PC-9 (cell line): ENCODE measurements at regions not wholly inside any gene's neighbourhood (a gene's known extent, or its start where the extent isn't known, plus 50 kb on each side); places are given as distances from the start of the nearest gene placed in this dataset.

Experiments
- BruUV-seq: library from RNA; stranded (reverse); fragments of 400-500 nt; replicated peaks from 2 replicates; lab custom pipeline; 2021; lab: Mats Ljungman, UMichigan
- CTCF ChIA-PET: fragments of 300-600 bp; sonication (Branson Sonifier 250); formaldehyde crosslinking; loops from one replicate; lab custom pipeline; 2022; ENCODE audit warnings: antibody characterized with exemption; lab: Charles Lee
- POLR2A ChIA-PET: fragments of 300-600 bp; sonication (Branson Sonifier 250); formaldehyde crosslinking; loops from one replicate; lab custom pipeline; 2022; ENCODE audit warnings: antibody characterized with exemption; ENCODE audit not compliant: unreplicated experiment; lab: Charles Lee
- DNase-seq, 2 experiments: peaks; one replicate each; pipeline versions ENCODE4 v3.0.0 to v3.0.0-alpha.2; 2015 to 2022; ENCODE audit warnings: mixed read lengths in 1 of 2
- H2AFZ ChIP-seq: fragments of 200-600 bp; sonication (generic); 2 replicates; pipeline ENCODE4 v1.8.1; 2017; ENCODE audit warnings: antibody characterized with exemption
- H3F3A ChIP-seq: fragments of 200-600 bp; sonication (generic); 2 replicates; pipeline ENCODE4 v1.8.1; 2017; ENCODE audit warnings: antibody characterized with exemption, mild to moderate bottlenecking, low read depth; ENCODE audit not compliant: insufficient read depth
- H3K27ac ChIP-seq: fragments of 200-600 bp; sonication (generic); 2 replicates; pipeline ENCODE4 v1.6.1; 2016; ENCODE audit warnings: mixed run types
- H3K27me3 ChIP-seq: fragments of 200-600 bp; sonication (generic); 2 replicates; pipeline ENCODE4 v1.6.1; 2016; ENCODE audit warnings: low read depth, mixed run types; ENCODE audit not compliant: insufficient read depth
- H3K36me3 ChIP-seq: fragments of 200-600 bp; sonication (generic); 2 replicates; pipeline ENCODE4 v1.6.1; 2016; ENCODE audit warnings: low read depth, mixed run types
- H3K4me1 ChIP-seq: fragments of 200-600 bp; sonication (generic); replicated peaks from 2 replicates; pipeline ENCODE4 v1.6.1; 2016; ENCODE audit warnings: mixed run types; ENCODE audit not compliant: insufficient read depth
- H3K4me2 ChIP-seq: fragments of 200-600 bp; sonication (generic); 2 replicates; pipeline ENCODE4 v1.6.1; 2017; ENCODE audit warnings: mixed run types
- H3K4me3 ChIP-seq: fragments of 200-600 bp; sonication (generic); 2 replicates; pipeline ENCODE4 v1.6.1; 2016; ENCODE audit warnings: mixed run types
- H3K79me2 ChIP-seq: fragments of 200-600 bp; sonication (generic); 2 replicates; pipeline ENCODE4 v1.6.1; 2017; ENCODE audit warnings: low read depth, mixed run types
- H3K9me2 ChIP-seq: fragments of 200-600 bp; sonication (generic); 2 replicates; pipeline ENCODE4 v1.8.1; 2017; ENCODE audit warnings: mild to moderate bottlenecking; ENCODE audit not compliant: insufficient read depth
- H3K9me3 ChIP-seq: fragments of 200-600 bp; sonication (generic); 2 replicates; pipeline ENCODE4 v1.8.1; 2016; ENCODE audit warnings: low read depth; ENCODE audit not compliant: insufficient read depth
- H4K20me1 ChIP-seq: fragments of 200-600 bp; sonication (generic); 2 replicates; pipeline ENCODE4 v1.8.1; 2017; ENCODE audit not compliant: insufficient read depth
- CTCF ChIP-seq: fragments of 200-600 bp; sonication (generic); conservative IDR thresholded peaks from 2 replicates; pipeline ENCODE4 v1.6.1; 2017; ENCODE audit warnings: mixed run types, antibody characterized with exemption, mild to moderate bottlenecking, moderate library complexity
- EZH2 ChIP-seq: fragments of 200-600 bp; sonication (generic); IDR thresholded peaks from 2 replicates; pipeline ENCODE4 v1.8.0; 2017; ENCODE audit warnings: antibody characterized with exemption, low read depth
- intact Hi-C: fragments of 100-400 bp; cut with micrococcal nuclease; formaldehyde crosslinking; loops from one replicate; pipeline ENCODE4 v1.10.0; 2022; ENCODE audit not compliant: unreplicated experiment

- H3K9me2 ChIP-seq, result no peaks in the 10 kb centered on the region
- intact Hi-C loops, result no loop called here
- H3F3A ChIP-seq, result peaks cover 22% of the 10 kb centered on the region
- H3K79me2 ChIP-seq, result no peaks in the 10 kb centered on the region
- H3K4me2 ChIP-seq, result no peak overlapping the region
- no peak for DNase-seq
- H4K20me1 ChIP-seq, result no peaks in the 10 kb centered on the region
- POLR2A ChIA-PET, result no interaction called here
- no peak overlapping the region for H3K27ac ChIP-seq
- no peak overlapping the region for H3K4me3 ChIP-seq
- H3K4me1 ChIP-seq, result peaks cover 34% of the 10 kb centered on the region
- no peaks in the 10 kb centered on the region for H3K36me3 ChIP-seq
- CTCF ChIA-PET, result no interaction called here
- TF ChIP-seq CTCF (no peak), EZH2 (no peak)
- no peaks in the 10 kb centered on the region for H3K27me3 ChIP-seq
- no peak overlapping the region for H2AFZ ChIP-seq
- no TSS peak for BruUV-seq
- H3K9me3 ChIP-seq, result no peaks in the 10 kb centered on the region
Measured at GRCh38 chr16:50453446-50453845, 84.7 kb upstream of the BRD7 start.

- peaks cover 20% of the 10 kb centered on the region for H3K4me1 ChIP-seq
- POLR2A ChIA-PET, result no interaction called here
- TF ChIP-seq CTCF (no peak), EZH2 (no peak)
Measured at GRCh38 chr16:50451951-50452508, 83.2 kb upstream of the BRD7 start.

GRCh38 chr16:50450957-50451356, 82.2 kb upstream of the BRD7 start:
- no peak overlapping the region for H3K4me2 ChIP-seq
- ChIA-PET POLR2A (no interaction called here), CTCF (no interaction called here)

More at GRCh38 chr16:50451951-50452508, 83.2 kb upstream of the BRD7 start:
- Histone ChIP-seq H3K4me3 (no peak overlapping the region), H3F3A (peaks cover 11% of the 10 kb centered on the region), H3K9me3 (no peaks in the 10 kb centered on the region), H3K4me2 (no peak overlapping the region), H3K79me2 (no peaks in the 10 kb centered on the region), H2AFZ (no peak overlapping the region), H3K9me2 (no peaks in the 10 kb centered on the region), H4K20me1 (no peaks in the 10 kb centered on the region), H3K27ac (no peak overlapping the region), H3K27me3 (no peaks in the 10 kb centered on the region), H3K36me3 (no peaks in the 10 kb centered on the region)
- CTCF ChIA-PET, result no interaction called here
- DNase-seq, result no peak
- no TSS peak for BruUV-seq
- intact Hi-C loops, result no loop called here

More at GRCh38 chr16:50450957-50451356, 82.2 kb upstream of the BRD7 start:
- no peaks in the 10 kb centered on the region for H3F3A ChIP-seq
- no peaks in the 10 kb centered on the region for H3K27me3 ChIP-seq
- H4K20me1 ChIP-seq, result no peaks in the 10 kb centered on the region
- intact Hi-C loops, result no loop called here
- no peak overlapping the region for H2AFZ ChIP-seq
- no peaks in the 10 kb centered on the region for H3K79me2 ChIP-seq
- H3K9me3 ChIP-seq, result no peaks in the 10 kb centered on the region
- BruUV-seq, result no TSS peak
- TF ChIP-seq CTCF (no peak), EZH2 (no peak)
- H3K4me1 ChIP-seq, result peaks cover 9% of the 10 kb centered on the region; the same call in 1 of the 2 replicates
- no peak overlapping the region for H3K27ac ChIP-seq
- no peak overlapping the region for H3K4me3 ChIP-seq
- no peaks in the 10 kb centered on the region for H3K9me2 ChIP-seq
- DNase-seq, result no peak
- no peaks in the 10 kb centered on the region for H3K36me3 ChIP-seq
